Activated T-helper 1 cell treated with anti-CD3 and anti-CD28 coated beads, Interleukin-12 subunit alpha, Interleukin-12 subunit beta, Interleukin-2, Interleukin-4 antibody, amounts not matched to agents 30 ng/mL and 10 ng/mL and 1 ng/mL, durations not matched to agents 14 hours and 24 hours and 36 hours (primary cell): ENCODE measurements at regions not wholly inside any gene's neighbourhood (a gene's known extent, or its start where the extent isn't known, plus 50 kb on each side); places are given as distances from the start of the nearest gene placed in this dataset.

ENCODE experiments used
- DNase-seq: peaks from one replicate; pipeline ENCODE4 v3.0.0; 2021; ENCODE audit warnings: low spot score
- H3K27ac Mint-ChIP-seq: one replicate; pipeline ENCODE4 v1.8.0; 2021; ENCODE audit warnings: mild to moderate bottlenecking, mixed read lengths
- H3K27me3 Mint-ChIP-seq: one replicate; pipeline ENCODE4 v1.8.0; 2022; ENCODE audit warnings: mild to moderate bottlenecking, moderate library complexity, mixed read lengths; ENCODE audit not compliant: insufficient read depth
- H3K36me3 Mint-ChIP-seq: one replicate; pipeline ENCODE4 v1.8.0; 2021; ENCODE audit warnings: low read depth, mixed read lengths
- H3K4me1 Mint-ChIP-seq: one replicate; pipeline ENCODE4 v1.8.0; 2021; ENCODE audit warnings: low read depth, mixed read lengths
- H3K4me3 Mint-ChIP-seq: one replicate; pipeline ENCODE4 v1.8.0; 2021; ENCODE audit warnings: mild to moderate bottlenecking, moderate library complexity, mixed read lengths
- H3K9me3 Mint-ChIP-seq: one replicate; pipeline ENCODE4 v1.8.0; 2021; ENCODE audit warnings: mixed read lengths
- intact Hi-C: fragments of 100-400 bp; cut with micrococcal nuclease; formaldehyde crosslinking; loops from one replicate; pipeline ENCODE4 v1.15.1; 2024

DNA sequence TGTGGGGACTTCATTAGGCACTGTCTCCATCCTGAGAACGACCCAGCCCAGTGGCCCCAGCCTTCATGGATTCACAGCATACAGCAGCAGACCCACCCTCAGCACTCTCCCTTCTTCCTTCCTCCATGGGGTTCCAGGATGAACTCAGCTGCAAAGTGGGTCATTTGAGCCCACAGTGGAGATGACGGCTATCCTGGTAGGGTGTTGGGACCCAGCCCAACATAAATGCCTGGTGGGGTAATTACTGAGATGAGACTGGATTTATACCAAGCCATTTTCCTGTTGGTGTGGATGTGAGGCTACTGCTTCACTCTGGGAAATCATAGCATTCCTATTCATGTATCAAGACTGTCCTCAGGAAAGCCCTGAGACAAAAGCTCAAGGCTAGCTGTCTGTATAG, 536.7 kb upstream of the TNP1 start:
- no peak for DNase-seq
- H3K9me3 Mint-ChIP-seq, result peaks cover 10% of the 10 kb centered on the region
- H3K27me3 Mint-ChIP-seq, result peaks cover 3% of the 10 kb centered on the region
- intact Hi-C loops, result no loop called here
- peaks cover 5% of the 10 kb centered on the region for H3K4me1 Mint-ChIP-seq
- H3K4me3 Mint-ChIP-seq, result no peak overlapping the region
- no peak overlapping the region for H3K27ac Mint-ChIP-seq
- no peaks in the 10 kb centered on the region for H3K36me3 Mint-ChIP-seq

GRCh38 chr2:217396165-217396564, 536.3 kb upstream of the TNP1 start:
- Mint-ChIP-seq H3K4me3 (no peak overlapping the region), H3K27me3 (peaks cover 3% of the 10 kb centered on the region), H3K36me3 (no peaks in the 10 kb centered on the region), H3K27ac (no peak overlapping the region), H3K4me1 (peaks cover 5% of the 10 kb centered on the region), H3K9me3 (peaks cover 14% of the 10 kb centered on the region)
- DNase-seq, result no peak
- intact Hi-C loops, result no loop called here

DNA sequence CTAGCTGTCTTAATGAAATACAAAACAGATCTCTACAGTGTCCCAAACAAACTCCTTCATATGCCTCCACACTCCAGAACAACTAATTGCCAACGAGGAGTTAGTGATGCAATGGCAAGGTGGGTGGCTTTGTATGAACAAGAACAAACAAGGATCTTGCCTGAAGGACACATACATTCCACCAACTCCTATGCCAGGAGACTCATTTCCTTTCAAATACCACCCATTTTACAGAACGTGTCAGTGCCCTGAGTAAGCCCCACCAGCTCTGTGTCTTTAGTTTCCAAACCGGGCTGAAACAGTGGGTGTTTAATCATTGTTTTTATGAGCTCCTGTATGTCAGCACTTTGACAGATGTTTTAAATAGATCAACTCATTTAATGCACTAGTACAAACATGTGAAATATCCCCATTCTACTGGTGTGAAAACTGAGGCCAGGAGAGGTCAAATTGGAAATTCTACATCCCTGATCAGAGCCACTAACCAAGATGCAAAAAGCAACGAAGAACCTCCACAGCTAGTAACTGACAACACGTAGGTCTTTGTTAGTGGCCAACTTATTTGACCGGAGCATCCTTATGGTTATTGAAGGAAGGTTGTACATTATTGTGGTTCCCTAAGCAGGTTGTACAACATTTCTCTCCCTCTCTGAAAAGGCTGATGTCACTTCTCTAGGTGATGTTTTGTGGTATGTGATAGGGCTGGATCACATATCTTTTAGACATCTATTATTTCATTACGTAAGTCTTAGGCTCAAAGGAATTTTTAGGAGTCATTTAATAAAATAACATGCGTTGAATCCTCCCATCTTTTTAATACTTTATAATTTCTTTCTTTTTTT, 534.9 kb upstream of the TNP1 start:
- Mint-ChIP-seq H3K9me3 (peaks cover 21% of the 10 kb centered on the region), H3K27me3 (peaks cover 3% of the 10 kb centered on the region), H3K4me3 (no peak overlapping the region), H3K27ac (no peak overlapping the region), H3K36me3 (no peaks in the 10 kb centered on the region), H3K4me1 (peaks cover 5% of the 10 kb centered on the region)
- intact Hi-C loops, result no loop called here
- no peak for DNase-seq

- Mint-ChIP-seq H3K4me1 (peaks cover 2% of the 10 kb centered on the region), H3K36me3 (no peaks in the 10 kb centered on the region), H3K27ac (no peak overlapping the region), H3K4me3 (no peak overlapping the region), H3K27me3 (peaks cover 3% of the 10 kb centered on the region), H3K9me3 (peaks cover 21% of the 10 kb centered on the region)
- DNase-seq, result no peak
- intact Hi-C loops, result no loop called here
Measured at GRCh38 chr2:217393585-217394032, 533.7 kb upstream of the TNP1 start.

DNA sequence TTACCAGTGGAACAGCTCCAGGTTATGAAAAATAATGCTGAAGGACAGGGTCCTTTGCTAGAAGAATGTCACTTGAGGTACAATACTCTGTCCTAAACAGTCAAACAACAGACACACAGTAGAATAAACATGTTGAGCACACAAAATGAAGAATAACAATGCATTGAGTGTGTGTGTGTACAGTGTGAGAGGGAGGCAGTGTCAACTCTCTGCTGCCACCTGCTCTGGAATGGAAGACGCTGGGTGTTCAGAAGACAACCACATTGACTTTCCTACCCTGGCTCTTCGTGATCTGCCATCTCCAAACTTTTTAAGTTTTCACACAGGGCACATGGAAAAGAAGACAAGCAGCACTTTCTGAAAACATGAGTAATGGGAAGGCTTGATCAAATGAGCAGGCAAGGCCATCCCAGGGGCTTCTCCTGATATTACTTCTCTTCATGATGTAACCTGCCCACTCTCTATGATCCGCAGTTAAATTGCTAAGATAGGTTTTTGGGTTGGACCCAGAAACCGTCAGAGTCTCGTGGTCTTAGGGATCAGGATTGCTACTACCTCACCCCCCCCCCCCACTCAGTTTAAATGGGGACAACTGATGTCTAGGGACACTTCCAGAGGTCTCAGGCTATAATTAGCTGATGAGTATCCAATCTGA, 533.2 kb upstream of the TNP1 start:
- Mint-ChIP-seq H3K27ac (no peak overlapping the region), H3K4me1 (no peaks in the 10 kb centered on the region), H3K4me3 (no peak overlapping the region), H3K27me3 (peaks cover 3% of the 10 kb centered on the region), H3K36me3 (no peaks in the 10 kb centered on the region), H3K9me3 (peaks cover 21% of the 10 kb centered on the region)
- intact Hi-C loops, result no loop called here
- DNase-seq, result no peak

- H3K27me3 Mint-ChIP-seq, result peaks cover 3% of the 10 kb centered on the region
- no peak for DNase-seq
- no peaks in the 10 kb centered on the region for H3K36me3 Mint-ChIP-seq
- intact Hi-C loops, result no loop called here
- H3K4me1 Mint-ChIP-seq, result no peaks in the 10 kb centered on the region
- peaks cover 21% of the 10 kb centered on the region for H3K9me3 Mint-ChIP-seq
- no peak overlapping the region for H3K4me3 Mint-ChIP-seq
- H3K27ac Mint-ChIP-seq, result no peak overlapping the region
Measured at GRCh38 chr2:217387776-217388387, 528.0 kb upstream of the TNP1 start.

GRCh38 chr2:217386041-217386440, 526.2 kb upstream of the TNP1 start:
- Mint-ChIP-seq H3K4me1 (no peaks in the 10 kb centered on the region), H3K36me3 (no peaks in the 10 kb centered on the region), H3K27me3 (peaks cover 3% of the 10 kb centered on the region), H3K4me3 (no peak overlapping the region), H3K9me3 (peaks cover 7% of the 10 kb centered on the region), H3K27ac (no peak overlapping the region)
- no peak for DNase-seq
- intact Hi-C loops, result no loop called here

- no peaks in the 10 kb centered on the region for H3K36me3 Mint-ChIP-seq
- peaks cover 3% of the 10 kb centered on the region for H3K27me3 Mint-ChIP-seq
- no peak overlapping the region for H3K4me3 Mint-ChIP-seq
- H3K9me3 Mint-ChIP-seq, result no peaks in the 10 kb centered on the region
- H3K4me1 Mint-ChIP-seq, result no peaks in the 10 kb centered on the region
- no peak overlapping the region for H3K27ac Mint-ChIP-seq
- intact Hi-C loops, result no loop called here
- no peak for DNase-seq
Measured at GRCh38 chr2:217383620-217384019, 523.8 kb upstream of the TNP1 start.

- no peak overlapping the region for H3K27ac Mint-ChIP-seq
- H3K27me3 Mint-ChIP-seq, result peaks cover 3% of the 10 kb centered on the region
- H3K4me3 Mint-ChIP-seq, result no peak overlapping the region
- DNase-seq, result no peak
- intact Hi-C loops, result no loop called here
- H3K36me3 Mint-ChIP-seq, result no peaks in the 10 kb centered on the region
- H3K4me1 Mint-ChIP-seq, result no peaks in the 10 kb centered on the region
- H3K9me3 Mint-ChIP-seq, result no peaks in the 10 kb centered on the region
Measured at GRCh38 chr2:217382794-217383193, 522.9 kb upstream of the TNP1 start.

DNA sequence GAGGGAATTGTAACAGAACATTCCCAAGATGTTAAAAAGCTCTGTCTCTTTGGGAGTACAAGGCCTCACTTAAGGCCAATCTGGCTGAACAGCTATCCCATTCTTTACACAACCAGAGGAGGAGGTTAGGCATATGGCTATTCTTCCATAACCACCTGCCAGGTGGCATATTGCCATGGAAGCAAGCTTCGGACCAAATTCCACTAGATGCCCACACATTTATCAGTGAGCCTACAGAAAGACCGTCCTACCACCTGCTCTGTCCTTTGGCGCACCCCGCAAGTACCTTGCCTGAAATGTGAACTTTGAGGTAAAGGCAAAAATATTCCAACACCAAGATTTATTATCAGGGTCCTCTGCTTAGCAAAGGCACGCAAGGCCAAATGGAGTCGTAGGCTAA, 519.9 kb upstream of the TNP1 start:
- Mint-ChIP-seq H3K36me3 (no peaks in the 10 kb centered on the region), H3K9me3 (no peaks in the 10 kb centered on the region), H3K4me1 (no peaks in the 10 kb centered on the region), H3K27ac (no peak overlapping the region), H3K27me3 (peaks cover 5% of the 10 kb centered on the region), H3K4me3 (no peak overlapping the region)
- intact Hi-C loops, result no loop called here
- no peak for DNase-seq

DNA sequence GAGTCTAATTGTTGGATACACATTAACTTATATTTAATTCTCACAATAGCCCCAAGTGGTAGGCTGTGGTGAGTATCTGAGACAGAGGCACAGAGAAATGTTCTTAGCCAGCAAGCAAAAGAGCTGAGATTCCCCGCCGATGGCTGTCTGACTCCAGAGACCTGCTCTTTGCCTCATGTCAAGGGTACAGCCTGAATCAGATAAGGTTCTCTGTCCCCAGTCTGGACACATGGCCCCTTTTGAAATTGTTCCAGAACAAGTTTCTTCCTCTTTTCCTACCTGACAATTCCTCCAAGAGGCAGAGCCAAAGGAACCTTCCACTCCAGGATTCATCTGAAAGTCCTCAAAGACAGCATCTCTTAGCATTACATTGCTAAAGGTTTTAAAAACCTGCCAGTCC, 512.9 kb upstream of the TNP1 start:
- Mint-ChIP-seq H3K9me3 (no peaks in the 10 kb centered on the region), H3K27me3 (peaks cover 2% of the 10 kb centered on the region), H3K27ac (no peak overlapping the region), H3K4me3 (no peak overlapping the region), H3K36me3 (no peaks in the 10 kb centered on the region), H3K4me1 (no peaks in the 10 kb centered on the region)
- intact Hi-C loops, result no loop called here
- DNase-seq, result no peak

DNA sequence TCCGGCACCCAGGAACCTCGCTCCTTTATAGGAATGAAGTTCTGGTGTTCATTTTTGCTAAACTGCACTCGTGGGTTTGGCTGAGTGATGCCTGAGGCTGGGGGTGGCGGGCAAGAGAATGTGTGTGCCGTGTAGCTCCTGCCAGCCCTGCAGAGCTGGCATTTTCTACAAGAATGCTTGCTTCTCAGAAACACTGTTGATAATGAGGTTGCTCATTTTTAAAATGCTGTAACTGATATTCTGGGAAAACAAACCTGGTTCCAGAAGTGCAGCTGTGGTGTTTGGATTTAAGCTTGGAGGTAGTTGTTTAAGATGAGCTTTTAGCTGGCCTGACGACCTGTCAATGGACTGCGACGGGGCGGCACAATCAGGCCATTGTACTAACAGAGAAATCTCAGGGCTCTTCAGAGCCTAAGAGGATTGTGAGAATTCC, 511.9 kb upstream of the TNP1 start:
- no peak for DNase-seq
- Mint-ChIP-seq H3K27ac (no peak overlapping the region), H3K4me3 (no peak overlapping the region), H3K4me1 (no peaks in the 10 kb centered on the region), H3K9me3 (no peaks in the 10 kb centered on the region), H3K36me3 (no peaks in the 10 kb centered on the region), H3K27me3 (peaks cover 2% of the 10 kb centered on the region)
- intact Hi-C loops, result no loop called here

- H3K27ac Mint-ChIP-seq, result no peak overlapping the region
- H3K4me3 Mint-ChIP-seq, result no peak overlapping the region
- H3K9me3 Mint-ChIP-seq, result no peaks in the 10 kb centered on the region
- H3K4me1 Mint-ChIP-seq, result no peaks in the 10 kb centered on the region
- intact Hi-C loops, result no loop called here
- no peaks in the 10 kb centered on the region for H3K36me3 Mint-ChIP-seq
- no peaks in the 10 kb centered on the region for H3K27me3 Mint-ChIP-seq
- no peak for DNase-seq
Measured at GRCh38 chr2:217370391-217370790, 510.5 kb upstream of the TNP1 start.
